GM12873 (cell line): ENCODE measurements at regions not wholly inside any gene's neighbourhood (a gene's known extent, or its start where the extent isn't known, plus 50 kb on each side); places are given as distances from the start of the nearest gene placed in this dataset.

Source experiments
- CTCF ChIP-seq: IDR thresholded peaks from 2 replicates; pipeline ENCODE4 v1.5.1; 2012; ENCODE audit warnings: low read depth, mild to moderate bottlenecking, moderate library complexity, low read length, control low read depth; ENCODE audit not compliant: insufficient read depth; ENCODE audit errors: missing control alignments

GRCh38 chr12:107184359-107184930, 91.1 kb upstream of the CRY1 start:
- TF ChIP-seq CTCF: no peak

GRCh38 chr12:107196681-107197080, 103.3 kb upstream of the CRY1 start:
- TF ChIP-seq CTCF: no peak

- TF ChIP-seq CTCF: no peak
Measured at GRCh38 chr12:107200394-107200793, 107.0 kb upstream of the CRY1 start.

GRCh38 chr12:107207931-107208525, 114.7 kb upstream of the CRY1 start:
- TF ChIP-seq CTCF: no peak

- TF ChIP-seq CTCF: no peak
Measured at GRCh38 chr12:107219301-107219700, 126.0 kb upstream of the CRY1 start.

- TF ChIP-seq CTCF: no peak
Measured at GRCh38 chr12:107221913-107222312, 128.6 kb upstream of the CRY1 start.

- TF ChIP-seq CTCF: no peak
Measured at GRCh38 chr12:107223821-107224220, 130.5 kb upstream of the CRY1 start.
